ENCODE measurements at regions not wholly inside any gene's neighbourhood (a gene's known extent, or its start where the extent isn't known, plus 50 kb on each side); places are given as distances from the start of the nearest gene placed in this dataset.
A peak's percentile ranks its signal among the peaks of the same experiment; 100 is the strongest.

DNA sequence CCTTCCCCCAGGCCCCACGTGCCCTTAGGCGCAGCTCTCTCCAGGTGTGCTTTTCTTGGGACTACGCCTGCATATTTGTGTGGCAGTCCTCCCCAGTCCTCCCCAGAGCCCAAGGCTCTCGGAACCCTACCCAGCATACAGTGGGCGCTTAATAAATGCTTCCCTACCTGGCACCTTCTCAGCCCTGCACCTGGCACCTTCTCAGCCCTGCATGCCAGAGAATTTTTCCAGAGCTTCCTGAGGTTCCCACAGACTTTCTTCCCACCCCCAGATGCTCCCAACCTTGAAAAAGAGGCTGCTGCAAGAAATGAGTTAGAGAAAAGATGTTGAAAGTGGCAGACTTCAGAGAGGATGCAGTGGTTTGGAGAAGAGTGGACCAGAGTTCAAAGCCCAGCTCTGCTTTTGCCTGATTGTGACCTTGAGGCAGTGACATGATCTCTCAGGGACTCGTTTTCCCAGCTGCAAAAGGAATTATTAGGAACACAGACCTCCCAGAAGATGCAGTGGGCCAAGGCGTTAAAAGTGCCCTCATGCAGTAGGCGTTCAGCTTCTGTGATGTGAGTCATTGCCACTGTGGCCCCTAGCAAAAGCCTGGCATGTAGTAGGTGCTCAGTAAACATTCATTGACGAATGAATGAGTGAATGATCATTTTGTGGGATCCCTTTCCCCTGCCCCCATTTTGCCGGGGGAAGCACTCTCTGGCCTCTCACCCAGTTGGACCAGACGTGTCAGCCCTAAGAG lies 167.2 kb downstream of the PHETA1 start:
- DNase-seq (ENCODE audit: low read depth): no peak
- peak; percentile 43 for FAIRE-seq
- Histone ChIP-seq H3K27me3 (ENCODE audit: control insufficient read depth, insufficient read depth, low read length) (no peaks in the 10 kb centered on the region), H3K4me3 (ENCODE audit: low read depth, low read length) (no peak overlapping the region), H3K36me3 (ENCODE audit: control insufficient read depth, insufficient read depth, low read length) (no peaks in the 10 kb centered on the region)
- TF ChIP-seq CTCF (IDR thresholded peaks at IDR 0.05; ENCODE audit: insufficient read depth, low read length, severe bottlenecking): no peak

- no peaks in the 10 kb centered on the region for H3K27me3 ChIP-seq (ENCODE audit: control insufficient read depth, insufficient read depth, low read length)
Measured at GRCh38 chr12:111201036-111201435, 167.9 kb downstream of the PHETA1 start.

GRCh38 chr12:111197376-111197944 lies 171.4 kb downstream of the PHETA1 start:
- H3K36me3 ChIP-seq (ENCODE audit: control insufficient read depth, insufficient read depth, low read length): no peaks in the 10 kb centered on the region
- FAIRE-seq (no peak), DNase-seq (ENCODE audit: low read depth) (no peak)
- TF ChIP-seq CTCF (IDR thresholded peaks at IDR 0.05; ENCODE audit: insufficient read depth, low read length, severe bottlenecking): peak; percentile 3
- H3K4me3 ChIP-seq (ENCODE audit: low read depth, low read length): no peak overlapping the region
- no peaks in the 10 kb centered on the region for H3K27me3 ChIP-seq (ENCODE audit: control insufficient read depth, insufficient read depth, low read length)

More at GRCh38 chr12:111201036-111201435, 167.9 kb downstream of the PHETA1 start:
- H3K4me3 ChIP-seq (ENCODE audit: low read depth, low read length): no peak overlapping the region
- no peaks in the 10 kb centered on the region for H3K36me3 ChIP-seq (ENCODE audit: control insufficient read depth, insufficient read depth, low read length)
- TF ChIP-seq CTCF (IDR thresholded peaks at IDR 0.05; ENCODE audit: insufficient read depth, low read length, severe bottlenecking): no peak
- no peak for DNase-seq (ENCODE audit: low read depth)
- FAIRE-seq: no peak

- TF ChIP-seq CTCF (IDR thresholded peaks at IDR 0.05; ENCODE audit: insufficient read depth, low read length, severe bottlenecking): no peak
- FAIRE-seq (no peak), DNase-seq (ENCODE audit: low read depth) (no peak)
- Histone ChIP-seq H3K4me3 (ENCODE audit: low read depth, low read length) (no peak overlapping the region), H3K36me3 (ENCODE audit: control insufficient read depth, insufficient read depth, low read length) (no peaks in the 10 kb centered on the region), H3K27me3 (ENCODE audit: control insufficient read depth, insufficient read depth, low read length) (no peaks in the 10 kb centered on the region)
Measured at GRCh38 chr12:111196532-111196931, 172.4 kb downstream of the PHETA1 start.

GRCh38 chr12:111195316-111195715 lies 173.6 kb downstream of the PHETA1 start:
- H3K27me3 ChIP-seq (ENCODE audit: control insufficient read depth, insufficient read depth, low read length): no peaks in the 10 kb centered on the region
- no peak for DNase-seq (ENCODE audit: low read depth)
- no peak for TF ChIP-seq CTCF (IDR thresholded peaks at IDR 0.05; ENCODE audit: insufficient read depth, low read length, severe bottlenecking)
- FAIRE-seq: no peak
- H3K36me3 ChIP-seq (ENCODE audit: control insufficient read depth, insufficient read depth, low read length): no peaks in the 10 kb centered on the region
- H3K4me3 ChIP-seq (ENCODE audit: low read depth, low read length): no peak overlapping the region

DNA sequence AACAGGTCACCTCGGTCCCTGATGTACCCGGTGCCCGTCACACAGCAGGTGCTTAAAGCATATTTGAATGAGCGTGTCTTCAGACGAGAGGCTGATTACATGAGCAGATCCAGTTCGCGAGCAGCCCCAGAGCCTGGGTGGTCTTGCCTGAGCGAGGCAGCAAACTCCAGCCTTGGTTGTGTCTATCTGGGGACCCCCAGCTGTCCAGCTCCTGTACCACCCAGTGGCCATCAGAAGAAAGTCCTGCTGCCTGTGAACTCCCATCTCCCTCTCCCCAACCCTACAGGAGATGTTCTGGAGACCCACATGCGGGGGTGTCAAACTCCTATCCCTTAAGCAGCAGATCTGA lies 174.2 kb downstream of the PHETA1 start:
- no peak for TF ChIP-seq CTCF (IDR thresholded peaks at IDR 0.05; ENCODE audit: insufficient read depth, low read length, severe bottlenecking)
- Histone ChIP-seq H3K36me3 (ENCODE audit: control insufficient read depth, insufficient read depth, low read length) (no peaks in the 10 kb centered on the region), H3K4me3 (ENCODE audit: low read depth, low read length) (no peak overlapping the region), H3K27me3 (ENCODE audit: control insufficient read depth, insufficient read depth, low read length) (no peaks in the 10 kb centered on the region)
- FAIRE-seq (no peak), DNase-seq (ENCODE audit: low read depth) (no peak)

Measured in bronchial epithelial cell (primary cell).